HG02610 (cell line): ENCODE measurements at regions not wholly inside any gene's neighbourhood (a gene's known extent, or its start where the extent isn't known, plus 50 kb on each side); places are given as distances from the start of the nearest gene placed in this dataset.

Experiments
- ATAC-seq: cut with Tn5 transposase; IDR thresholded peaks from one replicate; pipeline ENCODE4 v1.9.1; 2021; ENCODE audit warnings: mild to moderate bottlenecking, moderate library complexity; ENCODE audit not compliant: unreplicated experiment

DNA sequence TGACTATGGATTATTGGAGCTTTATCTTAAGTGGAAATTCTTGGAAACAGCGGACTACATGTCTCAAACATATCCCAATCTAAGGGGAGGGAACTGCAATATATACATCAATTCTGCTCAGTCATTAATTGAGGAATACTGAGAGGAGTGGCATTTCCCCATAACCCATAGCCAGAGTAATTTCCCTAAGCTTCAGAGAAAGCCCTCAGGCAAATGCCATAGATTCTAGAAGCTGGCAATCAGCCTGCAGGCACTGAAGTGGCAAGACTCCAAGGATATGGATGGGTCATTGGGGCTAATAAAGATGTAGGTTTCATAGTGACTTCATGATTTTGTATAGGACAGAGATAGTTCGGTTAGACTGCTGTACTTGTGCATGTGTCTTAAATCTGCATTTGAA, 1960.5 kb upstream of the PIK3C3 start:
- no peak for ATAC-seq

- no peak for ATAC-seq
These were observed 1963.3 kb upstream of the PIK3C3 start for GRCh38 chr18:39991696-39992265.

- ATAC-seq: no peak
These were observed 1964.5 kb upstream of the PIK3C3 start for GRCh38 chr18:39990540-39990939.

DNA sequence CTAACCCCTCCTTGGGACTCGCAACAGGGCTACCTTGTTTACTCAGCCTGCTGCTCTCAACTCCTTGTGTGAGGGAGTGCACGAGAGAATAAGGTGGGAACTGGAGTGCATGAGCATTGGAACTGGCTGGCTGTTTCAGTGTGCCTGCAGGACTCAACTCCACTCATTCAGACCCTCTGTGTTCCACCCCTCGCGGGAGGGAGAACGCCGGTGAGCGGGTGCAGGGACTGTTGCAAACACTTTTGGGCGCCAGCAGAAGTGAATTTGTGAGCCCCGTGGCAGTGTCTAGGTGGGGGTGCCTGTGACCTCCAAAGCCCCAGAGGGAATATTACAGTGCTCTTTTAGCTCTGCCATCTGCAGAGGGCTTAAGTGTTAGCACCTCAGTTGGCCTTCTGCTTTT, 1978.3 kb upstream of the PIK3C3 start:
- no peak for ATAC-seq

DNA sequence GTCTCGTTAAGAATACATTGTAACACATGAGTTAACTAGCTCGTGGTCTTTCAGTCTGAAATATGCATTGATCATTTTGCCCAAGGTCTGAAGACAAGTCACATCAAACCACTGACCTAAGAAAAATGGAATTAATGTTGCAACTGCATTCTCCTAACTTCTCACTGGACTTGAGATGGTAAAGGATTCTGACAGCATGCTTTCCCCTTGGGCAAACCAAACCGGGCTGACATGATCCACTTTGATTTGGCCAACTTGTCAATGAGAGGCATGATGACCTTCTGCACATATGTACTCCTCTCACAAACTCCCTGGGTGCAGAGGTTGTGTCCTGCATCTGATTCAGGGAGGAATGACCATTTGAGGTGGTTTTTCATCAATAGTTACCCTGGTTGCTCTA, 1982.5 kb upstream of the PIK3C3 start:
- ATAC-seq: no peak

DNA sequence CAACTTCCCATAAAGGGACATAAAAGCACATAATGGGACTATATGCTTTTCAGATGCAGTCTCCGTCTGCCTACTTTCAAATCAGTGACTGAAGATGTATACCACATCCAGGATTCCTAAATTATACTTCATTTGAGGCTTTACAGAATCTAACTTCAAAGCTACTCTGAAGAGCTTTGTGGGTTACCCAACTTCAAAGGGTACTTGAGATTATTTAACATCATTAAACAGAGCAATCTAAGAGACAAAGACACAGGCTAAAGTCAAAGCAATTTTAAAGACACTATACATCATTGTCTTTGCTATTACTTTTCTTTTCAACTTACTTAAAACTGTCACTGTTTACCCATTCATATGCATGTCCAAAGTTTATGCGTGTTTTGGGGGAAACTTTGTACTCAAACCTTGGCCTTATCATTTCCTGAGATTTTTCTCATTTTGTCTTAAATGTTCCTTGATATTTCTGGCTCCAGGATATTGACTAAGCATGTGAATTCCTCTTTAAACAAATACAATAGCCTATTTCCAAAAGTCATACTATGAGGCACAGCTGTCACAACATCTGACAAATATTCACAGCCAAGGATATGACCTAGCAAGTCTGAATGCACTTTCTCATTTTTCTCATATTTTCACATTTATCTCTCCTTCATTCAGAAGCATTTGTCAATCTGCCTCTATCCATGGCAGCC, 1985.1 kb upstream of the PIK3C3 start:
- no peak for ATAC-seq

GRCh38 chr18:39966275-39966674, 1988.8 kb upstream of the PIK3C3 start:
- ATAC-seq: no peak

DNA sequence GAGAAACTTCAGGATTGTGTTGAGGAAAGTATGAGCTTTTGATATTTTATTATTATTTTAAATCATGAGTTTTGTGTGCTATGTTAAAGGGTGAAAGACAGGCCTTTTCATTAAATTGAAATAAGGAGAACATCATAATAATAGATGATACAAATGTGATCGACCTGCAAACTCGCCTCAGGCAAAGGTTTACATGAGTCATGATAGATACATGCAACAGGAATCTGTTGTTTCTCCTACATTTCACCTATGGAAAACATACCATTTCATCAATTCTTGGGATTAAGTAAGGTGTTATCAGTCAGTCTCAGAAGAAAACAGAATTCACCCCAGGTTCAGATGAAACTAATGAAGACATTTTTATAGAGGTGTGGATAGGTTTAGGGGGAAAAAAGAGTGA, 1992.5 kb upstream of the PIK3C3 start:
- no peak for ATAC-seq

- ATAC-seq: no peak
These were observed 1994.5 kb upstream of the PIK3C3 start for GRCh38 chr18:39960550-39960949.

DNA sequence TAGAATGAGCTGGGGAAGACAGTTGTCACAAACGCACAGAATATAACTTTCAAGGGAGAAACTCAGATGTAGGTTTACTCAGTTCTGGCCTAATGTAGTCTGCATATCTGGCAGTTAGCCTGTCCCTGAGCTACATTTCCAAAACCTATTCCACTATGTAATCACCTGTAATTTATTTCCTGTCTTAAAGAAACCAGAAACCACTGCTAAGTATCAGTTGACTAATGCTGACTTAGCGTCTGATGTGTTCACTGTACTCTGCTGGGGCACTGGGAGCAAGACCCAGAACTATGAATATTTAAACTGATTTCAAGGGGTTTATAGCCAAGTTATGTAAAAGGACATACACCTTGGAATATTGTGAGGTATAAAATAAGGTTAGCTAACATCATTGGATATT, 1995.2 kb upstream of the PIK3C3 start:
- no peak for ATAC-seq

DNA sequence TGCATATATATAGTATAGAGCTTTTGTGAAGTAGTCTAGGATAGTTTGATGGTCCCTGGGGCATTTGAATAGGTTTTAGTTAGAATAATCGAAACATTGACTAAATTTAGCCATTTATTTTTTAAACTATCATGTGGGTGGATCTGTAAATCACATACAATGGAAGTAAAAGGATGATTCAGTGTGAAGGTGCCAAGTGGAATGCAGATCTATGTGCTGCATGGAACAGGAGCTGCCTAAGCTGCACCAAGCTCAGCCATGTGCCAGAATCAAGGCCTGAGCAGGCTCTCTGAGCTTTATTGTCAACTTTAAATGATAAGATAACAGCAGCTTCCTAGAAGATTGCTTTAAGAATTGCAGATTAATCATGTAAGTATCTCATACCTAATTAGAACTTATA, 1996.2 kb upstream of the PIK3C3 start:
- no peak for ATAC-seq

DNA sequence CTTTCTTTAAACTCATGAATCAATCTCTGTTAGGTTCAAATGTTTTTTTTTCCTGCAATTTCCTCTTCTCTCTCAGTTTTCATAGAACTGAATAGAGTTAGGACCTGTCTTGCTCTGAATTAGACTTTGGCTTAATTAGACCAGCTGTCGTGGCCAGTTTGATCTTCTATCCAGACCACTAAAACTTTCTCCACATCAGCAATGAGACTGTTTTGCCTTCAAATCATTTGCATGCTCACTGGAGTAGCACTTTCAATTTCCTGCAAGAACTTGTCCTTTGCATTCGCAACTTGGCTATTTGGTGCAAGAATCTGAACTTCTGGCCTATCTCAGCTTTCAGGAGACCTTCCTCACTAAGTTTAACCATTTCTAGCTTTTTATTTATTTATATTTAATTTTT, 2002.2 kb upstream of the PIK3C3 start:
- ATAC-seq: no peak

- ATAC-seq: no peak
These were observed 2003.8 kb upstream of the PIK3C3 start for GRCh38 chr18:39951142-39951720.

DNA sequence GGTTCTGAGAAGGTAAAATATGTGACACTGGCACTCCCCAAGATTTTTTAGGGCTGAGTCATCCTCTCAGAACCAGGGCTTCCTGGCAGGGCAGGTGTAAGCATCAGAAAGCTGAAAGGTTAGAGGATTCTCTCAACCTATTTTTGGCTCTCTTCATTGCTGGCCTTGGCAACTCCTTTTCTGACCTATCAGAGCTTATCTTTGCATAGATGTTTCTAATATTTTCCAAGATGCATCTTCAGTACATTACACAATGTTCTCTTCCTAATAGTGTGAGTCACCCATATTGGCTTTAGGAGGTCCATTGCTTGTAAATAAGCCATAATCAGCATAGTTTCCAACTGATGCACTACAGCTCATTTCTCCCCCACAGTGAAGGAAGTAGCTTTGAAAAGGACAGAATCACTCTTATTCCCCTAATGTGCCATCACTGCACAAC, 2008.4 kb upstream of the PIK3C3 start:
- no peak for ATAC-seq

DNA sequence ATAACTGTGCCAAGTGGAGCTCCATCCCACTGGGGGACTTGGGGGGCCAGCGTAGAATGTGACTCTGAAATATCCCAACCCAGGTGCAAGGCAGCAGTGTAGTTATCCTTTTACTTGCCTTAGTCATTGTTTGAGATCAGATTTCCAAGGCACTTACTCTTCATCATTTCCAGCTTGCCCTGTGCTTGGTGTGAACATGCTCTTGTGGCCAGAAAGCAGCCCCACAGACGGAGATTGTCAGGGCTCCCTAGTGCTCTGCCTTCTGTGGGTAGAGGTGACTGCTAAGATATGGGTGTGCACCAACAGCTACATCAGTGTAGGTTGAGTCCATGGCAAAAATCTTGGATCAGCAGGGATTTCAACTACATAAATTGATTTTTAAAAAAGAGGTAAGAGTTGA, 2010.0 kb upstream of the PIK3C3 start:
- no peak for ATAC-seq

GRCh38 chr18:39942702-39943101, 2012.3 kb upstream of the PIK3C3 start:
- ATAC-seq: no peak

- ATAC-seq: no peak
These were observed 2016.1 kb upstream of the PIK3C3 start for GRCh38 chr18:39938676-39939608.

GRCh38 chr18:39935598-39935997, 2019.4 kb upstream of the PIK3C3 start:
- no peak for ATAC-seq

DNA sequence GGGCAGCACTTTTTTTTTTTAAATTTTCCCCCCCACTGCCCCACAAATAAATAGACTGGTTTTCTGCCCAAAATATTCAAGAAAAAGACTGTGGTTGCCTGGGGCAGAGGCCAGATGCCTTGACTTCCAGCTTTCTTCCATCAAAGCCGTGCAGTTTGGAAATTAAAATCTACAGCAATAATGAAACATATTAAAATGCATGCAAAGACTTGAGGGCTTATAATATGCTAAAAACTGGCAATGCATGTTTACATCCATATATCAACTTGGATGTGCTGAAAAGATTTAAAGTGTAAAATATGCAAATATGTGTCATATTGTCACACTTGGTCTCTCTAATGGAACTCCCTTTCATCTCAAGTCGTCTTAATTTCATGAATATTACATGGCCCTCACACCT, 2036.2 kb upstream of the PIK3C3 start:
- ATAC-seq: no peak

DNA sequence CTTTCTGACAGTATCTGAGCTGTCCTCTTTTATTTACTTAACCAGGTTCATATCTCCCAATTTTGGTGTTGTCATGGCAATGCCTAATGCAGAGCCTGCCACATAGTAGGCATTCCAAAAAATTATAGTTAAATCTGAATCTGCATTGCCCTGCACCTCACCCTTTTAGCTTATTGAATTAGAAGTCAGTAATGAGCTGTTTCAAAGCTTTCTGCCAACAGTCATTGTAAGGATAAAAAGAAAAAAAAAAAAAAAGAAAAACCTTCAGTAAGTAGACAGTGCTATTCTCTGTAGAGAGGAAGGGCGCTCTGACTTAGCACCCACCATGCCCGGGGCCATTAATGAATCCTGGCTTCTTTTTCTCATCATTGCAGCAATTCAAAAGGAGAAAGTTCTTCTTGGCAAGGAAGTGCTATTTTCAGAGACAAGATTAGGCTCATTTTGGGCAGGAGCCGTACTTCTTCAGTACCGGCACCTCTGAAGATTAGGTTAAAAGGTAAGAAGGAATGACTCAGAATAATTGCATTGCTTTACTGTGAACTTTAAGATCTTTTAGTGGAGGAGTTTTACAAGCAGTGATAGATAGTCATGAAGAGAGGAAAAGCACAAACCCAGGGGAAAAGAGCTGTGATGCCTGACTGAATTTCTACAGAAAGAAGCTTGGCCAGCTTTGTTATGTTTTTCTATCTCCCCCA, 2041.2 kb upstream of the PIK3C3 start:
- no peak for ATAC-seq

GRCh38 chr18:39911716-39912115, 2043.3 kb upstream of the PIK3C3 start:
- no peak for ATAC-seq
